HG03442 (cell line): ENCODE measurements at regions not wholly inside any gene's neighbourhood (a gene's known extent, or its start where the extent isn't known, plus 50 kb on each side); places are given as distances from the start of the nearest gene placed in this dataset.
"Not testable (repeated sequence)": the region's sequence is repeated elsewhere in the genome, so short reads cannot be mapped to it uniquely, and the experiment has no call there.

Experiments used
- ATAC-seq: cut with Tn5 transposase; IDR thresholded peaks from one replicate; pipeline ENCODE4 v1.9.1; 2021; ENCODE audit warnings: mild to moderate bottlenecking, moderate library complexity; ENCODE audit not compliant: unreplicated experiment

- no peak for ATAC-seq
Observed at GRCh38 chr10:90112681-90113080, 411.3 kb downstream of the KIF20B start.

DNA sequence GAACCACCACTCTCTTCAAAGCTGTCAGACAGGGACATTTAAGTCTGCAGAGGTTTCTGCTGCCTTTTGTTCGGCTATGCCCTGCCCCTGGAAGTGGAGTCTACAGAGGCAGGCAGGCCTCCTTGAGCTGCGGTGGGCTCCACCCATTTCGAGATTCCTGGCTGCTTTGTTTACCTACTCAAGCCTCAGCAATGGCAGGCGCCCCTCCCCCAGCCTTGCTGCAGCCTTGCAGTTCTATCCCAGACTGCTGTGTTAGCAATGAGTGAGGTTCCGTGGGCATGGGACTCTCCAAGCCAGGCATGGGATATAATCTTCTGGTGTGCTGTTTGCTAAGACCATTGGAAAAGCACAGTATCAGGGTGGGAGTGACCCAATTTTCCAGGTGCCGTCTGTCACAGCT, 417.2 kb downstream of the KIF20B start:
- not testable (repeated sequence) for ATAC-seq

DNA sequence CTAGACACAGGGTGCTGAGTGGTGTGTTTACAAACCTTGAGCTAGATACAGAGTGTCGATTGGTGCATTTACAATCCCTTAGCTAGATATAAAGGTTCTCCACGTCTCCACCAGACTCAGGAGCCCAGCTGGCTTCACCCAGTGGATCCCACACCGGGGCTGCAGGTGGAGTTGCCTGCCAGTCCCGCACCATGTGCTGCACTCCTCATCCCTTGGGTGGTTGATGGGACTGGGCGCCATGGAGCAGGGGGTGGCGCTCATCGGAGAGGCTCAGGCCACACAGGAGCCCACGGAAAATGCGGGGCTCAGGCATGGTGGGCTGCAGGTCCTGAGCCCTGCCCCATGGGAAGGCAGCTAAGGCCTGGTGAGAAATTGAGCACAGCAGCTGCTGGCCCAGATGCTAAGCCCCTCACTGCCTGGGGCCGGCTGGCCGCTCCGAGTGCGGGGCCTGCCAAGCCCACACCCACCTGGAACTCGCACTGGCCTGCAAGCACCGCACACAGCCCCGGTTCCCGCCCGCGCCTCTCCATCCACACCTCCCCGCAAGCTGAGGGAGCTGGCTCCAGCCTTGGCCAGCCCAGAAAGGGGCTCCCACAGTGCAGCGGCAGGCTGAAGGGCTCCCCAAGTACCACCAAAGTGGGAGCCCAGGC, 418.4 kb downstream of the KIF20B start:
- ATAC-seq, result not testable (repeated sequence)

DNA sequence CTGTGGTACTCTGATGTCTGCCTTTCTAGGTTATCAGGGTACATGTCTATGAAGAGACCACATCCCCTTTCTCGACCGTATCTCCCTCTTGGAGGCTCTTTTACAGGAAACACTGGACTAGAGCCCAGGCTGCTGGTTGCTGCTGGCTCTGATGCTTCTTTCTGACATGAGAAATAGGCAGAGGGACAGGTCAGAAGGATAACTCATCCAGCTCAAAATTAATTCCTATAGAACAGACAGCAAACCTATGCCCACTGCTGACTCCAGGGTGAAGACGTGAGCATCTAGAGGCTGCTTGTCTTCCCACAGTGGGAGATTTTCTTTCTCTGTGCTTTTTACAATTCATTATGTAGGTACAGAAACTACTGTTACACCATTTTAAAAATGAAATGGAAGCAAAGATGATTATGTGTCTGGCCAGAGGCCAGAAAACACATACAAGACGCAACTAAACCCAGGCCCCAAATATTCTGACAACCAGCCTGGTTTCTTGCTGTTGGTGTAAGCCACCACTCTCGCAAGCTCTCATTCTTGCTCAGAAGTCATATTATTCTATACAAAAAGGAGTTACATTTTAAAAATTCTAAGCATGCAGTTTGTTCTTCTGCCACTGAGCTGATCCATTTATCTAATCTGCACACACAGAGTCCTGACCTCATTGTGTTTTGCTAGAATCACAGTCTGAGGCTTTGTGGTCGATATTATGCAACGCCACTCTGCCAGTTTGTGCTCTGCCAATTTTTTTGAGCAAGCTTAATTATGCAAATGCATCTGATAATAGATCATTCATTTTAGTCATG, 424.3 kb downstream of the KIF20B start:
- no peak for ATAC-seq

DNA sequence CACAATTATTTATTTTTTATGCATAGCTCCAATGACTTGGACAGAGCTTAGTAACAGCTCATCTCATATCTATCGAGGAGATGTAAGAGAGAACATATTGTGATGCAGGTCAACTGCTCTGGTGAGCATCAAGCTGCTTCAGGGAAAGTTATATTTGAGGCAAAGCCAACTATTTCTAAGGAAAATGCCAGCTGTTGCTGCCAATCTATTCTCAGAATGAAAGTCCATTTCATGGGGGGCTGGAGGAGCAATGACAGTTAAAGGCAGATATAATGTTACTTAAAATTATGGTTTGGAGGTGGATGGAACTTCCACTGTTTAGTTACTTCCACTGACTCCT, 424.8 kb downstream of the KIF20B start:
- no peak for ATAC-seq

GRCh38 chr10:90130321-90131086, 429.1 kb downstream of the KIF20B start:
- ATAC-seq, result peak; percentile 65

- ATAC-seq, result no peak
Observed at GRCh38 chr10:90133606-90134005, 432.2 kb downstream of the KIF20B start.

- ATAC-seq, result no peak
Observed at GRCh38 chr10:90136731-90137316, 435.4 kb downstream of the KIF20B start.

DNA sequence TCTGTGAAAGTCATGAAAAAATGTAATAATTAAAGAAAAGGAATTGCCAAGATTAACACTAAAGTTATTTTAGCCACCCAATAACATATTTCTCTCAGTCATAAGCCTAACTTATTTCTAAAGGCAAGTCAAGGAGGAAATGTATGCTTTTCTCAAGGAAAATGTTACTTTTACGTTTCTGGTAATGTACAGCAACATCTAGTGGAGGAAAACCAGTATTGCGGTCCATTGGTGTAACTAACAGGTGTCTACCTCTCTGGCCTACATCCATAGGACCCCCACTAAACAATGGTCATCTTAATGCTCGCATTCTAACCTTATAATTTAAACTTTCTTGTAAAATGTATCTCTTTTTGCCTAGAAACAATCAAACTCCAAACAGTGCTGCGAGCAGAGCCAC, 437.5 kb downstream of the KIF20B start:
- ATAC-seq, result no peak

DNA sequence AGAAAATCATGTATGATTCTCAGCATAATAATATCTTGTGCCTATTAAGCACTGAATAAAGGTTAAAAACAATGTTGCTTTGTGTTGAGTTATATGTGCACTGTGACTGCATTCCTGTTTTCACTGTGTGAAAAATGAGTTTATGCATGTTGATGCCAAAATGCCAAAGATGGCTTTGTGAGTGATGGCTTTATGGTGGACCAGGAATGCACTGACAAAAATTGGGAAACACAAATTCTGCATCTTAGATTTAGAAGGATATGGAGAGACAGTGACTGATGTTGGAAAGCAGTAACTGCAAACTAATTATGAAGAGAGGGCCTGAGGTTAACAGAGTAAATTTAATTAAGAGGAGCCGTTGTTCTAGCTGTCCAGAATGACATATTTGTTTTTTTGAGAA, 440.4 kb downstream of the KIF20B start:
- no peak for ATAC-seq

DNA sequence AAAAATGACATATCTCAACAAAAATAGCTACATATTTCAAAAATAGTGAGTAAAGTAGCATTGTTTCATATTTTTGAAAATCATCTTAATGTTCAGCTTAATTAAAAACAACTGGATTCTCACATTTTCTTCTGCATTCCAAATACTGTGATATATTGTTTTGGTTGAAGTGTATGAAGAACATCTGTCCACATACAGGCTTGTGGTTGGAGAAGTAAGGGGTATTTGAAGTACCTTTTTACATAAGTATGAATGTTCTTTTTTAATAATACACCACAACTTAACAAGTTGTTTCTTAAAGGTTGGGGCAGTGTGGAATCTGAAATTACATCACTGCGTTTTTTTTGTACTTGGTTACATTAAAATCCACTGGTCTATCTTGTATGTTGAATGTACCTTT, 442.5 kb downstream of the KIF20B start:
- ATAC-seq, result no peak

- ATAC-seq, result no peak
Observed at GRCh38 chr10:90148116-90148855, 446.9 kb downstream of the KIF20B start.

DNA sequence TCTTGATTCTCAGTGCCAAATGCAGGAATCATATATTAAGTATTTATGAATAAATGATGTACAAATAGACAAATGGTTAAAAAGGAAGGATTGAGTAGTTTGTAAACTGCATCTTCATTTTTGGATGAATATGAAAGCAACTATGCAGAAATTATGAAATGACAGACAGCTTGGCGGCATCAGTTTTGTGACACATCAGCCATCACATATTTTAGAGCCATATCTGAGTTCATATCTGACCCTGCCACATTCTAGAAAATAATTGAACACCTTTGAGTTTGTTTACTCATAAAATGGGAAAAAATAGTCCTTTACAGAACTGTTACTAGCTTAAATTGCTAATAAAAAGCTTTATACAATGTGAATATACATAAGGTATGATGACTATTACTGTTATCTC, 448.2 kb downstream of the KIF20B start:
- no peak for ATAC-seq

DNA sequence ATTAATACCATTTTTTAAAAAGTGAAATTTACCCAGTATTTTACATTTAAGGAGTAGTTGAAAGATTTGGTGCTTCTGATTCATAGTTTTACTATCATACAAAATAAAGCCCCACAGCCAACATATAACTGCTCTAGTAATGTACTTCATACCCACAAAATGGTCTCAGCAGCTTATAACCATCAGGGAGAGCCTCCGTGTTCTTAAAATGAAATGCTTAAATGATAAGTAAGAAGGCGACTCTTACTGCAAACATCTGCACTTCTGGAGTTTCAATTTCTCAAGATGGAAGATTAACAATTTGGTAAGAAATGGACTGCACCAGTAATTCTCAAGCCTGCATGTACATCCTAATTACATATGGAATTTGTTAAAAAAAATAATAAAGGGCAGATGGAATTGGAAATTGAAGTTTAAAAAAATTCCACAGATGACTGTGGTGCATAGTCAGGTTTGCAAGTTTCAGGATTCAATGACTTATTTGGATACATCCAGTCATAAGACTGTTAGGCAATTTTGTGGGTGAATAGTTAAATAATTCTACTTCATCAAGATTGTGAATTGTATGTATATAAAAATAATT, 461.0 kb downstream of the KIF20B start:
- no peak for ATAC-seq

DNA sequence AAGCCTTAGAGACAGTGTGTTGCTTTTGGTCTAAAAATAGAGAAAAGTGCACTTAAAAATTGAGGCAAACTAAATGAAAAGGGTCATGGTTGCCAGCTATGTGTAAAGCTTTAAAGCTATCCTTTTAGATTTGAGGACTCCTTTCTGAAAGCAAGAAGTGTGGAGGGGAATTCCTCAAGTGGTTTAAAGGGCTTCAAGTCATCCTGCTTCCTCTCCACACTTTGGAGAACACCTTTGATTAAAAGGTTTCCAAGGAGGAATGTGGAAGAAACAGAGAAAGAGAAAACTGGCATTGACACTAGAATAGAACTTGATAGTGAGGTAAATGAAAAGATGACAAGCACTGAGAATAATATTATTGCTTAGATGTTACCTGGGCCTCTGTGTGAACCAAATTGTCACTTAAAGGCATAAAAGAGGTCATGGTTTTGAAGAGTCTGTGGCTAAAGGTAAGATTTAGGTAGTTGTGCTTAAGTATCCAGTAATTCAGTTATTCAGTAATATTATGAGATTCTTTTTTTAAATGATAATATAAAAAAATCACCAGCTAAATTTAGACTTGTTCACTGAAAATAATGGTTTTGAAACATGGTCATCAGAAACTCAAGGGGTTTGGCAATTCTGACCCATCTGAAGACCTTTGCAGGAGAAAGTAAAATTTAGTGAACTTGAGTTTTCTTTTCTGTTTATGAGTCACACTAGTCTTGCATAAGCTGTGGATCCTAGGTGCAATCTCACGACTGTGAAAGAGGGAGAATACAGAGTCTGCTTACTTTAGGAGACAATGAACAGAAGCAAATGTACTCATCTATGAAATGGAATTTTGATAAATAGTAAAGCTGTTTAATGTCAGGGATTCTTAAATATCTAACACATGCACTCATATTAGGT, 466.0 kb downstream of the KIF20B start:
- peak; percentile 71 for ATAC-seq

GRCh38 chr10:90168244-90168643, 466.9 kb downstream of the KIF20B start:
- no peak for ATAC-seq

- ATAC-seq, result no peak
Observed at GRCh38 chr10:90171014-90171722, 469.8 kb downstream of the KIF20B start.

GRCh38 chr10:90174531-90174930, 473.1 kb downstream of the KIF20B start:
- ATAC-seq, result no peak

- no peak for ATAC-seq
Observed at GRCh38 chr10:90175161-90175681, 473.8 kb downstream of the KIF20B start.
